GM18508 (cell line): ENCODE measurements at regions not wholly inside any gene's neighbourhood (a gene's known extent, or its start where the extent isn't known, plus 50 kb on each side); places are given as distances from the start of the nearest gene placed in this dataset.

Experiments
- ATAC-seq: cut with Tn5 transposase; IDR thresholded peaks from one replicate; pipeline ENCODE4 v1.9.1; 2021; ENCODE audit warnings: moderate number of reproducible peaks; ENCODE audit not compliant: insufficient read depth, unreplicated experiment

- no peak for ATAC-seq
Measured at GRCh38 chr5:159632866-159633265, 283.4 kb upstream of the ADRA1B start.

DNA sequence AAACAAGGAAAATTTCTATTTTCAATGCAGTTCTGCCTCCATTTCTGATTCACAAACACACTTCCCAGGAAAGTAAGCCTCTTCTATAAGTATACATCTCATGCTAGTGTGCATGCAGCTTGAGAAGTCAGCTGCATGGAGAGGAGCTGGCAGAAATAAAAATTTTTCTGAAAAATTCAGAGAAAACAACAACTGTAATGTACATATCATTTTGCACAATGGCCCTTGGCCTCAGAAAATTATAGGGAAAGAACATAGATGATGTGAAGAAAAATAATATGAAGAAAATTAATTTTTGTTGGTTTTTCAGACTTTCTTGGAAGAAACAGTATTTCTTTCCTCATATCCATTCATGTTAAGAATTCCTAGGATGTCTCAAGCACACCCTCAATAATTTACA, 277.8 kb upstream of the ADRA1B start:
- no peak for ATAC-seq

DNA sequence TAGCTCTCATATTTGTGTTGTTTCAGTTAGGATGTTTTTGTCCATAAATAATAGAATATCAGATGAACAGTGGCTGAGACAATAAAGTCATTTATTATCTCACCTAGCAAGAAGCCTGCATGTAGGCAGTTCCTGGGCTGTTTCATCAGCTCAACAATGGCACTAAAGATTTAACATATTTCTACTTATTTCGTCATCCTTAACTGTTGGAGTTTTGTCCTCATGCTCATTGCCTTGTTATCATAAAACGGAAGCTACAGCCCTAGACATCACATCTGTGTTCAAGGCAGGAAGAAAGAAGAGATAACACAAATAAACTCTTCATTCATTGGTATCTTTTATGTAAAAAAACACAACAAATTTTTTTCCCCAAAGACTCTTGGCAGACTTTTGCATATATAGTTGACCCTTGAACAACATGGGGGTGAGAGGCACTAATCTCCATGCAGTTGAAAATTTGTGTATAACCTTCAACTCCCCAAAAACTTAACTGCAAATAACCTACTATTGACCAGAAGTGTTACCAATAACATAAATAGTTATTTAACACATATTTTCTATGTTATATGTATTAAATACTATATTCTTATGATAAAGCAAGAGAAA, 277.2 kb upstream of the ADRA1B start:
- ATAC-seq, result no peak

DNA sequence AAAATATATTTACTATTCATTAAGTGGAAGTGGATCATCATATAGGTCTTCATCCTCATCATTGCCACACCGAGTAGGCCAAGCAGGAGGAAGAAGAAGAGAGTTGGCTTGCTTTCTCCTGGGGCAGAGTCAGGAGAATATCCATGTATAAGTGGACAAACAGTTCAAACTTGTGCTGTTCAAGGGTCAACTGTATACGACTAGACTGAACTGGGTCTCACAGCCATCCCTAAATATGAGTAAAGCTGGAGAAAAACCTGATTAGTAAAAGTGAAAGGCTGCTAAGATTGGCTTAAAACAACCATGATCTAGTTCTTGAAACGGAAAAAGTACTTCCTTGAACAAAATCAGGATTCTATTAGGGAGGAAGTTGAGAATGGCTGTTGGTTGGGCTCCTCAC, 276.7 kb upstream of the ADRA1B start:
- no peak for ATAC-seq

DNA sequence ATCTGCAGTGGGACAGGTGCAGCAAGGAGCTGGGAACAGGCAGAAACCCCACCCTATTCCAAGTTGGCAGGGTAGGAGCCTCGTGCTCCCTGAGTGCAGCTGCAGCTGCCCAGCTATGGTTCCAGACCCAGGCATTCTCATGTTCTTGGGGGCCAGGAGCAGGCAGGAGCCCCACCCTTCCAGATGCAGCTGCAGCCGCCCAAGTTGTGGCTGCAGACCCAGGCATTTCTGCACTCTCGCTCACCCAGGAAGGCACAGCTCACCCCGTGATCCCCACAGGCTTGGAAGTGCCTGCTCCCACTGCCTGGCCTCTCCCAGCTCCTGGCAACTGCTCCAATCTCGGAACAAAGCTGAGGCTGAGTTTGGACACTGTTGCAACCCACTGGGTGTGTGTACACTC, 275.8 kb upstream of the ADRA1B start:
- no peak for ATAC-seq

- ATAC-seq, result no peak
Measured at GRCh38 chr5:159640921-159641320, 275.4 kb upstream of the ADRA1B start.

GRCh38 chr5:159641371-159642039, 274.8 kb upstream of the ADRA1B start:
- no peak for ATAC-seq

- no peak for ATAC-seq
Measured at GRCh38 chr5:159642379-159642778, 273.9 kb upstream of the ADRA1B start.

- ATAC-seq, result no peak
Measured at GRCh38 chr5:159644053-159644452, 272.2 kb upstream of the ADRA1B start.

DNA sequence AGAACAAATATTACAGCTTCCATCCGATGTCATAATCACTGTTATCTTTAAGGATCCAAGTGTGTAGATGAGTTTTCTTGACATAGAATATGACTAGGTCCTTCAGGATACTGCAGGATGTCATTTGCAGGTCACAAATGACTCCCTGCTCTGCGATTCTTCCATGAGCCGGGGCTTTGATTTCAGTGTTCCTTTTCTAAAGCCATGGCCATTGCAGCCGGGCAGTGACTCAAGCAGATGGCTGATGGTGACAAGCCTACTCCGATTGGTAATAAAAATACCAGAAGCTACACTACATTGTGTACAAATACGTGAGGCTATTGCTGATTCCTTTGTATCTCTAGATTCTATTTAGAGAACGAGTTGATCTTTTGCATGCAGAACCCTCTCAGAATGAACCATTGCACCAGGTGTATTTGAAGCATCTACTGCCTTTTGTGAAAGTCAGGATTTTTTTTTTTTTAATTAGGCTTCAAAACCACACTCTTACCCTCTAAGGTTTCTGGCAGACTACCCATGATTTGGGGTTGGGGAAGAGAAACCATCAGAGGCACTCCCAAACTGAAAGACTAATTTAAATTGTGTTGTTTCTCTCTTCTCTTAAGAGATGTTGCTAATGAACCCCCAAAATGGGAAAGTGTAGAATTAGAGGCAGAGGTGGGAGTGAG, 271.0 kb upstream of the ADRA1B start:
- ATAC-seq, result no peak

- ATAC-seq, result no peak
Measured at GRCh38 chr5:159650803-159651202, 265.5 kb upstream of the ADRA1B start.

DNA sequence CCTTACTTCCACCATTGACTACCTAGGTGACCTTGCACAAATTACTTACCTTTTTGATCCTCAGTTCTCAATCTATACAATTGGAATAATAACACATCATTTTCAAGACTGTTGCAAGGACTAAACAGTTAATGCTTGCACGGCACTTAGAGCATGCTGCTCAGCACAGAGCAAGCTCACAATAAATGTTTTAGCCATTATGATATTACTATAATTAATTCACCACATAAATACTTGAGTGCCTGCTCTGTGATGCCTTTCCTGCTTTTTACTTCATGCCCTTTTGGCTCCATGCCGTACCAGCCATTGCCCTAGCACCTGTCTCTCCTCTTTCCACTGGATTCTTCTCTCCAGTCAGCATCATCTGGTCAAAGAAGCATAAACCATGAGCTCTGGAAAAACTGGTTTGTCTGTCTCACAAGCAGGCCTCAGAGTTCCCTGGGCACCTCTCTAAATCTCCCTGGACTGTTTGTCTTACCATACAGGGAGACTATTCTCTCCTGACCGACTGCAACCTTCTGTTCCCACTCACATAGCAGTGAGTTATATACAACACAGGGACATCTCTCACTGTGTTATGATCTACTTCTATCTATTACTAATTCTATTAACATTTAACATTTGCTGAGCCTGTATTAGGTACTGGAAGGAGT, 260.4 kb upstream of the ADRA1B start:
- no peak for ATAC-seq

- no peak for ATAC-seq
Measured at GRCh38 chr5:159657298-159657697, 259.0 kb upstream of the ADRA1B start.

- ATAC-seq, result no peak
Measured at GRCh38 chr5:159657771-159658170, 258.5 kb upstream of the ADRA1B start.

DNA sequence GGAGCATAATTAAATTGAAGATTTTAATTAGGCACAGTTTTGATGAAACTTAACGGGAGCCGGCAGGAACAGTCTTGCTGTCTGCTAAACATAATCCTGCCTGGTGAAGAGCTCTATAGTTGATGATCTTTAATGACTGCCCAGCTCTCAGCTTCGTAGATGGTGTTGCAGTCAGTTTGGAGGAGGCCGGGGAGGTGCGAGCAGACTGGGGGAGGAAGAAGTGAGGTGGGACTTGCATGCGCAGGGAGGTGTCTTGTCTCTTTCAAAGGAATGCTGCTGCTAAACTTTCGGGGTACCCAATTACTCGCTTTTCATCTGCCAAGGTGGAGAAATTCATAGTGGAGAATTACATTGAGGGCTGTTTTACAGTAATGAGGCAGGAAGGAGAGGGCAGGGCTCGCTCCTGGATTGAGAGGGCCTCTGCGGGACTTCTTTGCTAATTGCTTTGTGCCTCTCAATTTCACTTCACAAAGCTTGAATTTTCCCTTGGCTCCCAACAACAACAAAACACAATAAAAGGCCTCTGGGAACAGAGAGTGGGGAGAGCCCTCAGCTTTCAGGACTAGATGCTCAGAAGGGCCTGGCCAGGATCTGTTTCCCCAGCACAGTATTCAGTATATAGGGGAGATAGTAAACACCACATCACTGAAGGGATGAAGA, 257.9 kb upstream of the ADRA1B start:
- ATAC-seq, result no peak

GRCh38 chr5:159660401-159660800, 255.9 kb upstream of the ADRA1B start:
- no peak for ATAC-seq

DNA sequence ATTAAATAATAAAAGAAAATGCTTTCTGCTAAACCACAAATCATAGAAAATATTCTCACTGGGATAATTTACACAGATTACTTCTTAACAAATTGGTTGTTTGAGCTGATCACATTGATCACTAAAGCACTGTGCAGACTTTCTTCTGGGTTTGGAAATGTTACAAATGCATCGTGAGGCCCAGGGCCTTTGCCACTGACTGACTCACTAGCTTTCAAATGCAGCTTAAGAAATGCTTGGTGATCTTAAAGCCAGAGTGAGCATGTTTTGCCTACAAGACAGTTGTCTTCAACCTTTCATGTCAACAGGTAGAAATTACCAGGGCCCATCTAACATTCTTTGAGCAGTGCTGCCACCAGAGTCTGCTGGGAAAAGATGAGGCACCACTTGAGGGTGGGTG, 252.3 kb upstream of the ADRA1B start:
- no peak for ATAC-seq

DNA sequence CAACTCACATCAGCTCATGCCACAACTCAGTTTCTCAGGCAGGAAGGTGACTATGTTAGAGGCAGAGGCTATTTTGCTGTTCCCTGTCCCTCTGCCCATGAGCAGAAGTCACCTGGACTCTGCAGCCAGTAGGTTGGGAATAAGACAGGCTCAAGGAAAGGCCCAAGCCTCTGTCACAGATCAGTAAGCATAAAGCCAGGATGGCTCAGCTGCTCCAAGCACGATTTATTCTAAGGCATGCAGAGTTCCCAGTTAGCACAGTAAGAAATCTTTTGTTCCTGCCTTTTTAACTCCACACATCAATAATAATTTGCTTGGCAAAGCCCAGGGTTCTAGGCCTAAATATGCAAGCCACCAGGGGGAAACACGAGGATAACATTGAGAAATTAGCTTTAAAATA, 249.0 kb upstream of the ADRA1B start:
- ATAC-seq, result no peak

GRCh38 chr5:159668556-159668955, 247.7 kb upstream of the ADRA1B start:
- ATAC-seq, result no peak

DNA sequence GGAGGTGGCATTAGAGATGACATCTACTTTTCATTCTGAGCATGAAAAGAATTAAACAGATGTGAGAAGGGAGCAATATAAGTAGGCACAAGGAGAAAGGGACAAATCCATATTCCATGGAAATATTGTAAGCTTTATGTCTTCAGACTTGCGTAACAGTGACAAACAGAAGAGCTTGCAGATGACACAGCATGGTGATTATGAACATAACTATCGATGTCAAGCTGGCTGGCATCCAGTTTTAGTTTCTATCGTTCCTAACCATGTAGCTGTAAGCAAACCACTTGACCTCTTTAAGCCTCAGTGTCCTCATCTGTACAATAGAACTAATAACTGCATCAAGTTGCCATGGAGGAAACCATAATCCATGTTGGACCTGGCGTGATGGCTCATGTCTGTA, 246.7 kb upstream of the ADRA1B start:
- ATAC-seq, result no peak

GRCh38 chr5:159671886-159672285, 244.4 kb upstream of the ADRA1B start:
- ATAC-seq, result no peak
